SK-N-SH treated with all-trans-retinoic acid at 6 μM for 48 hours (cell line): ENCODE measurements at regions not wholly inside any gene's neighbourhood (a gene's known extent, or its start where the extent isn't known, plus 50 kb on each side); places are given as distances from the start of the nearest gene placed in this dataset.

Experiments used
- ATAC-seq: fragments of 200-7000 bp; cut with Tn5 transposase; 3 replicates; pipeline ENCODE4 v1.9.1; 2020; ENCODE audit warnings: mild to moderate bottlenecking, moderate library complexity
- ARNTL ChIP-seq: fragments of 450-650 bp; formaldehyde crosslinking; IDR thresholded peaks from 2 replicates; pipeline ENCODE4 v1.5.0; 2020; ENCODE audit warnings: low read depth, mild to moderate bottlenecking, moderate library complexity, borderline replicate concordance
- BACH2 ChIP-seq: fragments of 250-450 bp; sonication (Bioruptor Pico); IDR thresholded peaks from 2 replicates; pipeline ENCODE4 v1.9.0; 2021; ENCODE audit warnings: mild to moderate bottlenecking, borderline replicate concordance
- CSDC2 ChIP-seq: fragments of 250-450 bp; sonication (Bioruptor Pico); IDR thresholded peaks from 2 replicates; pipeline ENCODE4 v1.5.0; 2020; ENCODE audit warnings: mild to moderate bottlenecking, moderate library complexity
- ESRRG ChIP-seq: fragments of 250-450 bp; sonication (Bioruptor Pico); IDR thresholded peaks from 2 replicates; pipeline ENCODE4 v1.6.1; 2021; ENCODE audit warnings: mild to moderate bottlenecking
- GLIS3 ChIP-seq: fragments of 250-450 bp; sonication (Bioruptor Pico); IDR thresholded peaks from 2 replicates; pipeline ENCODE4 v1.5.0; 2020; ENCODE audit warnings: mild to moderate bottlenecking, moderate library complexity
- ISL1 ChIP-seq: fragments of 250-450 bp; sonication (Bioruptor Pico); IDR thresholded peaks from 2 replicates; pipeline ENCODE4 v2.1.2; 2022; ENCODE audit warnings: mild to moderate bottlenecking, moderate library complexity
- PPARA ChIP-seq: fragments of 250-450 bp; sonication (Bioruptor Pico); IDR thresholded peaks from 2 replicates; pipeline ENCODE4 v1.5.0; 2020; ENCODE audit warnings: mild to moderate bottlenecking, borderline replicate concordance
- SNAI2 ChIP-seq: fragments of 250-450 bp; sonication (Bioruptor Pico); IDR thresholded peaks from 2 replicates; pipeline ENCODE4 v1.5.0; 2020; ENCODE audit warnings: mild to moderate bottlenecking, moderate library complexity
- TOX ChIP-seq: fragments of 250-450 bp; sonication (Bioruptor Pico); IDR thresholded peaks from 2 replicates; pipeline ENCODE4 v1.8.0; 2021; ENCODE audit warnings: mild to moderate bottlenecking, moderate library complexity, borderline replicate concordance
- ZC3H10 ChIP-seq: fragments of 250-450 bp; sonication (Bioruptor Pico); IDR thresholded peaks from 2 replicates; pipeline ENCODE4 v1.5.1; 2021; ENCODE audit warnings: mild to moderate bottlenecking, moderate library complexity
- ZFP3 ChIP-seq: fragments of 250-450 bp; sonication (Bioruptor Pico); IDR thresholded peaks from 2 replicates; pipeline ENCODE4 v1.5.0; 2020; ENCODE audit warnings: mild to moderate bottlenecking, moderate library complexity
- ZFP30 ChIP-seq: fragments of 450-650 bp; formaldehyde crosslinking; IDR thresholded peaks from 2 replicates; pipeline ENCODE4 v1.5.0; 2022; ENCODE audit warnings: mild to moderate bottlenecking, moderate library complexity
- ZNF565 ChIP-seq: fragments of 450-650 bp; formaldehyde crosslinking; conservative IDR thresholded peaks from 2 replicates; pipeline ENCODE4 v1.5.0; 2020; ENCODE audit warnings: low read depth, mild to moderate bottlenecking, moderate library complexity
- ZNF70 ChIP-seq: fragments of 450-650 bp; formaldehyde crosslinking; IDR thresholded peaks from 2 replicates; pipeline ENCODE4 v1.5.0; 2020; ENCODE audit warnings: mild to moderate bottlenecking, moderate library complexity
- ZNF8 ChIP-seq: fragments of 450-650 bp; formaldehyde crosslinking; IDR thresholded peaks from 2 replicates; pipeline ENCODE4 v1.5.0; 2020; ENCODE audit warnings: mild to moderate bottlenecking, moderate library complexity
- TF ChIP-seq, protein P1 (sequence below): fragments of 250-450 bp; sonication (Bioruptor Pico); IDR thresholded peaks from 2 replicates; pipeline ENCODE4 v1.8.0; 2021; ENCODE audit warnings: low read depth, mild to moderate bottlenecking, moderate library complexity, borderline replicate concordance
- TF ChIP-seq, protein P2 (sequence below): fragments of 250-450 bp; sonication (Bioruptor Pico); IDR thresholded peaks from 2 replicates; pipeline ENCODE4 v1.8.0; 2020; ENCODE audit warnings: mild to moderate bottlenecking, moderate library complexity, borderline replicate concordance
- TF ChIP-seq, protein P3 (sequence below): fragments of 250-450 bp; sonication (Bioruptor Pico); IDR thresholded peaks from 2 replicates; pipeline ENCODE4 v1.5.0; 2020; ENCODE audit warnings: mild to moderate bottlenecking, moderate library complexity
- TF ChIP-seq, protein P4 (sequence below): fragments of 250-450 bp; sonication (Bioruptor Pico); IDR thresholded peaks from 2 replicates; pipeline ENCODE4 v1.5.1; 2021; ENCODE audit warnings: mild to moderate bottlenecking, moderate library complexity
- TF ChIP-seq, protein P5 (sequence below): fragments of 250-450 bp; sonication (Bioruptor Pico); IDR thresholded peaks from 2 replicates; pipeline ENCODE4 v1.5.1; 2020; ENCODE audit warnings: low read depth, mild to moderate bottlenecking, moderate library complexity

DNA sequence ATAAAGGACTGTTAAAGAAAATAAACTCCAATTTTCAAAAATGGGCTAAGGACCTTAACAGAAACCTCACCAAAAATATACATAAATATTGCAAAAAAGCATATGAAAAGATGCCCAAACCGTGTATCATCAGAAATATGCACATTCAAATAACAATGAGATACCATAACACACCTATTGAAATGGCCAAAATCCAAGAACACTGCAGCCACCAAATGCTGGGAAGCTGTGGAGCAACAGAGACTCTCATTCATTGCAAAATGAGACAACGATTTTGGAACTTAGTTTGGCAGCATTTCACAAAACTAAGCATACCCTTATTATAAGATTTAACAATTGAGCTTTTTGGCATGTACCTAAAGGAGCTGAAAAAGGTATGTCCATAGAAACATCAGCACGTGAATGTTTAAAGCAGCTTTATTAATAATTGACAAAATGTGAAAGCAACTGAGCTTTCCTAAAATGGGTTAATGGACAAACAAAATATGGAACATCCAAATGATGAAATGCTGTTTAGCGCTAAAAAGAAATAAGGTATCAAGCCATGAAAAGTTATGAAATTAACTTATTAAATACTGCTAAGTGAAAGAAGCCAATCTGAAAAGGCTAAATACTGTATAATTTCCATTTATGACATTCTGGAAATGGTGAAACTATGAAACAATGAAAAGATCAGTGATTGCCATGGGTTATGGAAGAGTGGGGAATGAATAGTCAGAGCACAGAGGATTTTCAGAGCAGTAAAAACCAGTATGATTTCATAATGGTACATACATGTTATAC lies 592.6 kb upstream of the ADGRB3 start (continued):
- TF ChIP-seq TOX (no peak), PPARA (CRISPR knock-in tag) (no peak), BACH2 (CRISPR knock-in tag) (no peak), ZFP30 (CRISPR knock-in tag) (no peak), ZFP3 (CRISPR knock-in tag) (no peak)
- TF ChIP-seq, protein P1, sequence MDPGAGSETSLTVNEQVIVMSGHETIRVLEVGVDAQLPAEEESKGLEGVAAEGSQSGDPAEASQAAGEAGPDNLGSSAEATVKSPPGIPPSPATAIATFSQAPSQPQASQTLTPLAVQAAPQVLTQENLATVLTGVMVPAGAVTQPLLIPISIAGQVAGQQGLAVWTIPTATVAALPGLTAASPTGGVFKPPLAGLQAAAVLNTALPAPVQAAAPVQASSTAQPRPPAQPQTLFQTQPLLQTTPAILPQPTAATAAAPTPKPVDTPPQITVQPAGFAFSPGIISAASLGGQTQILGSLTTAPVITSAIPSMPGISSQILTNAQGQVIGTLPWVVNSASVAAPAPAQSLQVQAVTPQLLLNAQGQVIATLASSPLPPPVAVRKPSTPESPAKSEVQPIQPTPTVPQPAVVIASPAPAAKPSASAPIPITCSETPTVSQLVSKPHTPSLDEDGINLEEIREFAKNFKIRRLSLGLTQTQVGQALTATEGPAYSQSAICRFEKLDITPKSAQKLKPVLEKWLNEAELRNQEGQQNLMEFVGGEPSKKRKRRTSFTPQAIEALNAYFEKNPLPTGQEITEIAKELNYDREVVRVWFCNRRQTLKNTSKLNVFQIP (CRISPR knock-in tag) = no peak

DNA sequence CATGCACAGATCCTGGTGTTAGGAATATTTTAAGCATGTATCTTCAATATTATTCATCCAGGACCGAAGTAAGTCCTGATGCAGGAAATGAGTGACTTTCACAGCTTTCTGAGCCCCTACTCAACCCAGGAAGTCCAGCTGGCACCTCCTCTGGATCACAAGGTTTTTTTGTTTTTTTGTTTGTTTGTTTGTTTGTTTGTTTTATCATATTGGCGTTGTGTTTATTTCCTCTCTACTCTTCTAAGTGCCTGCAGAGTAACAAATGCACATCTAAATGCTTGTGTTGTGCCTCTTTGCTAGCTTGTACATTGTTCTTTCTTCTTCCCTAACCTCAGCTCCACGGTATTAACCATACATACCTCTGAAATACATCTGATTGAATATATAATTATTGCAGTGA lies 594.3 kb upstream of the ADGRB3 start:
- TF ChIP-seq GLIS3 (CRISPR knock-in tag) (no peak), ARNTL (CRISPR knock-in tag) (no peak), ZNF565 (CRISPR knock-in tag) (no peak), ISL1 (CRISPR knock-in tag) (no peak), ZC3H10 (CRISPR knock-in tag) (no peak), SNAI2 (CRISPR knock-in tag) (no peak), ESRRG (CRISPR knock-in tag) (no peak), CSDC2 (CRISPR knock-in tag) (no peak), TOX (no peak), PPARA (CRISPR knock-in tag) (no peak), BACH2 (CRISPR knock-in tag) (no peak), ZNF70 (CRISPR knock-in tag) (no peak), ZNF8 (CRISPR knock-in tag) (no peak), ZFP30 (CRISPR knock-in tag) (no peak)
- TF ChIP-seq, protein P2, sequence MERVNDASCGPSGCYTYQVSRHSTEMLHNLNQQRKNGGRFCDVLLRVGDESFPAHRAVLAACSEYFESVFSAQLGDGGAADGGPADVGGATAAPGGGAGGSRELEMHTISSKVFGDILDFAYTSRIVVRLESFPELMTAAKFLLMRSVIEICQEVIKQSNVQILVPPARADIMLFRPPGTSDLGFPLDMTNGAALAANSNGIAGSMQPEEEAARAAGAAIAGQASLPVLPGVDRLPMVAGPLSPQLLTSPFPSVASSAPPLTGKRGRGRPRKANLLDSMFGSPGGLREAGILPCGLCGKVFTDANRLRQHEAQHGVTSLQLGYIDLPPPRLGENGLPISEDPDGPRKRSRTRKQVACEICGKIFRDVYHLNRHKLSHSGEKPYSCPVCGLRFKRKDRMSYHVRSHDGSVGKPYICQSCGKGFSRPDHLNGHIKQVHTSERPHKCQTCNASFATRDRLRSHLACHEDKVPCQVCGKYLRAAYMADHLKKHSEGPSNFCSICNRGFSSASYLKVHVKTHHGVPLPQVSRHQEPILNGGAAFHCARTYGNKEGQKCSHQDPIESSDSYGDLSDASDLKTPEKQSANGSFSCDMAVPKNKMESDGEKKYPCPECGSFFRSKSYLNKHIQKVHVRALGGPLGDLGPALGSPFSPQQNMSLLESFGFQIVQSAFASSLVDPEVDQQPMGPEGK (CRISPR knock-in tag) = no peak
- TF ChIP-seq, protein P1 (CRISPR knock-in tag) = no peak
- TF ChIP-seq, protein P3, sequence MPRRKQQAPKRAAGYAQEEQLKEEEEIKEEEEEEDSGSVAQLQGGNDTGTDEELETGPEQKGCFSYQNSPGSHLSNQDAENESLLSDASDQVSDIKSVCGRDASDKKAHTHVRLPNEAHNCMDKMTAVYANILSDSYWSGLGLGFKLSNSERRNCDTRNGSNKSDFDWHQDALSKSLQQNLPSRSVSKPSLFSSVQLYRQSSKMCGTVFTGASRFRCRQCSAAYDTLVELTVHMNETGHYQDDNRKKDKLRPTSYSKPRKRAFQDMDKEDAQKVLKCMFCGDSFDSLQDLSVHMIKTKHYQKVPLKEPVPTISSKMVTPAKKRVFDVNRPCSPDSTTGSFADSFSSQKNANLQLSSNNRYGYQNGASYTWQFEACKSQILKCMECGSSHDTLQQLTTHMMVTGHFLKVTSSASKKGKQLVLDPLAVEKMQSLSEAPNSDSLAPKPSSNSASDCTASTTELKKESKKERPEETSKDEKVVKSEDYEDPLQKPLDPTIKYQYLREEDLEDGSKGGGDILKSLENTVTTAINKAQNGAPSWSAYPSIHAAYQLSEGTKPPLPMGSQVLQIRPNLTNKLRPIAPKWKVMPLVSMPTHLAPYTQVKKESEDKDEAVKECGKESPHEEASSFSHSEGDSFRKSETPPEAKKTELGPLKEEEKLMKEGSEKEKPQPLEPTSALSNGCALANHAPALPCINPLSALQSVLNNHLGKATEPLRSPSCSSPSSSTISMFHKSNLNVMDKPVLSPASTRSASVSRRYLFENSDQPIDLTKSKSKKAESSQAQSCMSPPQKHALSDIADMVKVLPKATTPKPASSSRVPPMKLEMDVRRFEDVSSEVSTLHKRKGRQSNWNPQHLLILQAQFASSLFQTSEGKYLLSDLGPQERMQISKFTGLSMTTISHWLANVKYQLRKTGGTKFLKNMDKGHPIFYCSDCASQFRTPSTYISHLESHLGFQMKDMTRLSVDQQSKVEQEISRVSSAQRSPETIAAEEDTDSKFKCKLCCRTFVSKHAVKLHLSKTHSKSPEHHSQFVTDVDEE (CRISPR knock-in tag) = no peak
- TF ChIP-seq, protein P4, sequence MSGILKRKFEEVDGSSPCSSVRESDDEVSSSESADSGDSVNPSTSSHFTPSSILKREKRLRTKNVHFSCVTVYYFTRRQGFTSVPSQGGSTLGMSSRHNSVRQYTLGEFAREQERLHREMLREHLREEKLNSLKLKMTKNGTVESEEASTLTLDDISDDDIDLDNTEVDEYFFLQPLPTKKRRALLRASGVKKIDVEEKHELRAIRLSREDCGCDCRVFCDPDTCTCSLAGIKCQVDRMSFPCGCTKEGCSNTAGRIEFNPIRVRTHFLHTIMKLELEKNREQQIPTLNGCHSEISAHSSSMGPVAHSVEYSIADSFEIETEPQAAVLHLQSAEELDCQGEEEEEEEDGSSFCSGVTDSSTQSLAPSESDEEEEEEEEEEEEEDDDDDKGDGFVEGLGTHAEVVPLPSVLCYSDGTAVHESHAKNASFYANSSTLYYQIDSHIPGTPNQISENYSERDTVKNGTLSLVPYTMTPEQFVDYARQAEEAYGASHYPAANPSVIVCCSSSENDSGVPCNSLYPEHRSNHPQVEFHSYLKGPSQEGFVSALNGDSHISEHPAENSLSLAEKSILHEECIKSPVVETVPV (CRISPR knock-in tag) = no peak
- TF ChIP-seq, protein P5, sequence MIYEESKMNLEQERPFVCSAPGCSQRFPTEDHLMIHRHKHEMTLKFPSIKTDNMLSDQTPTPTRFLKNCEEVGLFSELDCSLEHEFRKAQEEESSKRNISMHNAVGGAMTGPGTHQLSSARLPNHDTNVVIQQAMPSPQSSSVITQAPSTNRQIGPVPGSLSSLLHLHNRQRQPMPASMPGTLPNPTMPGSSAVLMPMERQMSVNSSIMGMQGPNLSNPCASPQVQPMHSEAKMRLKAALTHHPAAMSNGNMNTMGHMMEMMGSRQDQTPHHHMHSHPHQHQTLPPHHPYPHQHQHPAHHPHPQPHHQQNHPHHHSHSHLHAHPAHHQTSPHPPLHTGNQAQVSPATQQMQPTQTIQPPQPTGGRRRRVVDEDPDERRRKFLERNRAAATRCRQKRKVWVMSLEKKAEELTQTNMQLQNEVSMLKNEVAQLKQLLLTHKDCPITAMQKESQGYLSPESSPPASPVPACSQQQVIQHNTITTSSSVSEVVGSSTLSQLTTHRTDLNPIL (CRISPR knock-in tag) = no peak
- TF ChIP-seq, all 23 proteins: peak for 0
- no peak for ATAC-seq
